Activated CD8-positive, alpha-beta memory T cell treated with anti-CD3 and anti-CD28 coated beads, Interleukin-2, amount 10 ng/mL, durations not matched to agents 7 days and 5 days (primary cell): ENCODE measurements at regions not wholly inside any gene's neighbourhood (a gene's known extent, or its start where the extent isn't known, plus 50 kb on each side); places are given as distances from the start of the nearest gene placed in this dataset.

Experiments used
- ATAC-seq: fragments of 150-1000 bp; cut with Tn5 transposase; one replicate; pipeline ENCODE4 v1.10.0; 2021; ENCODE audit warnings: moderate library complexity
- CTCF ChIA-PET: fragments of 350-600 bp; sonication (Branson Sonifier 250); formaldehyde crosslinking; loops from one replicate; lab custom pipeline; 2021; ENCODE audit warnings: antibody characterized with exemption; lab: Charles Lee
- DNase-seq: peaks from one replicate; pipeline ENCODE4 v3.0.0-alpha.2; 2020
- H3K27ac Mint-ChIP-seq: one replicate; pipeline ENCODE4 v1.8.0; 2021; ENCODE audit warnings: mild to moderate bottlenecking, mixed read lengths
- H3K27me3 Mint-ChIP-seq: one replicate; pipeline ENCODE4 v1.8.0; 2021; ENCODE audit warnings: mixed read lengths
- H3K36me3 Mint-ChIP-seq: one replicate; pipeline ENCODE4 v1.8.0; 2021; ENCODE audit warnings: mild to moderate bottlenecking, mixed read lengths
- H3K4me1 Mint-ChIP-seq: one replicate; pipeline ENCODE4 v1.8.0; 2021; ENCODE audit warnings: mixed read lengths
- H3K4me3 Mint-ChIP-seq: one replicate; pipeline ENCODE4 v1.8.0; 2021; ENCODE audit warnings: mild to moderate bottlenecking, moderate library complexity, mixed read lengths
- H3K9me3 Mint-ChIP-seq: one replicate; pipeline ENCODE4 v1.8.0; 2022; ENCODE audit warnings: low read depth, mixed read lengths

GRCh38 chr9:107064378-107064777 lies 201.4 kb downstream of the ZNF462 start:
- CTCF ChIA-PET = no interaction called here
- ATAC-seq (no peak), DNase-seq (no peak)
- no peaks in the 10 kb centered on the region for H3K9me3 Mint-ChIP-seq
- H3K36me3 Mint-ChIP-seq = no peaks in the 10 kb centered on the region
- no peak overlapping the region for H3K27ac Mint-ChIP-seq
- H3K4me3 Mint-ChIP-seq = no peak overlapping the region
- peaks cover 3% of the 10 kb centered on the region for H3K27me3 Mint-ChIP-seq
- no peaks in the 10 kb centered on the region for H3K4me1 Mint-ChIP-seq

GRCh38 chr9:107065549-107065948 lies 202.6 kb downstream of the ZNF462 start:
- no peak for DNase-seq
- no peak overlapping the region for H3K27ac Mint-ChIP-seq
- H3K27me3 Mint-ChIP-seq = peaks cover 3% of the 10 kb centered on the region
- no peak overlapping the region for H3K4me3 Mint-ChIP-seq
- H3K36me3 Mint-ChIP-seq = no peaks in the 10 kb centered on the region
- no peaks in the 10 kb centered on the region for H3K9me3 Mint-ChIP-seq
- H3K4me1 Mint-ChIP-seq = no peaks in the 10 kb centered on the region
- no peak for ATAC-seq
- CTCF ChIA-PET = no interaction called here

GRCh38 chr9:107067739-107068416 lies 204.9 kb downstream of the ZNF462 start:
- peaks cover 3% of the 10 kb centered on the region for H3K27me3 Mint-ChIP-seq
- no peak overlapping the region for H3K4me3 Mint-ChIP-seq
- ATAC-seq = no peak
- H3K36me3 Mint-ChIP-seq = no peaks in the 10 kb centered on the region
- CTCF ChIA-PET = interaction anchor here (1.5 kb wide), 1 partner anchor 13 kb away, joined by 5 read pairs; no protein-coding TSS in a partner anchor
- no peak overlapping the region for H3K27ac Mint-ChIP-seq
- no peaks in the 10 kb centered on the region for H3K4me1 Mint-ChIP-seq
- no peak for DNase-seq
- no peaks in the 10 kb centered on the region for H3K9me3 Mint-ChIP-seq

GRCh38 chr9:107068581-107068980 lies 205.6 kb downstream of the ZNF462 start:
- H3K4me1 Mint-ChIP-seq = no peaks in the 10 kb centered on the region
- peaks cover 3% of the 10 kb centered on the region for H3K27me3 Mint-ChIP-seq
- ATAC-seq (no peak), DNase-seq (no peak)
- H3K4me3 Mint-ChIP-seq = no peak overlapping the region
- no peak overlapping the region for H3K27ac Mint-ChIP-seq
- H3K9me3 Mint-ChIP-seq = no peaks in the 10 kb centered on the region
- no peaks in the 10 kb centered on the region for H3K36me3 Mint-ChIP-seq
- CTCF ChIA-PET = interaction anchor here (1.5 kb wide), 1 partner anchor 13 kb away, joined by 5 read pairs; no protein-coding TSS in a partner anchor

- Mint-ChIP-seq H3K4me3 (no peak overlapping the region), H3K27ac (no peak overlapping the region), H3K4me1 (no peaks in the 10 kb centered on the region), H3K27me3 (no peaks in the 10 kb centered on the region), H3K9me3 (no peaks in the 10 kb centered on the region), H3K36me3 (no peaks in the 10 kb centered on the region)
- DNase-seq (no peak), ATAC-seq (no peak)
- CTCF ChIA-PET = no interaction called here
Observed at GRCh38 chr9:107070586-107070985, 207.6 kb downstream of the ZNF462 start.

GRCh38 chr9:107078061-107078460 lies 205.0 kb upstream of the RAD23B start:
- no peaks in the 10 kb centered on the region for H3K4me1 Mint-ChIP-seq
- H3K27ac Mint-ChIP-seq = no peak overlapping the region
- ATAC-seq (no peak), DNase-seq (no peak)
- H3K9me3 Mint-ChIP-seq = no peaks in the 10 kb centered on the region
- no peaks in the 10 kb centered on the region for H3K36me3 Mint-ChIP-seq
- CTCF ChIA-PET = no interaction called here
- no peak overlapping the region for H3K4me3 Mint-ChIP-seq
- H3K27me3 Mint-ChIP-seq = peaks cover 2% of the 10 kb centered on the region

- H3K4me3 Mint-ChIP-seq = no peak overlapping the region
- CTCF ChIA-PET = no interaction called here
- H3K27ac Mint-ChIP-seq = no peak overlapping the region
- no peaks in the 10 kb centered on the region for H3K4me1 Mint-ChIP-seq
- DNase-seq = no peak
- H3K36me3 Mint-ChIP-seq = no peaks in the 10 kb centered on the region
- peaks cover 2% of the 10 kb centered on the region for H3K27me3 Mint-ChIP-seq
- no peak for ATAC-seq
- H3K9me3 Mint-ChIP-seq = no peaks in the 10 kb centered on the region
Observed at GRCh38 chr9:107079589-107079988, 203.5 kb upstream of the RAD23B start.

GRCh38 chr9:107080130-107080529 lies 202.9 kb upstream of the RAD23B start:
- no peaks in the 10 kb centered on the region for H3K9me3 Mint-ChIP-seq
- no peaks in the 10 kb centered on the region for H3K4me1 Mint-ChIP-seq
- H3K27me3 Mint-ChIP-seq = peaks cover 2% of the 10 kb centered on the region
- DNase-seq (no peak), ATAC-seq (no peak)
- CTCF ChIA-PET = no interaction called here
- no peaks in the 10 kb centered on the region for H3K36me3 Mint-ChIP-seq
- H3K4me3 Mint-ChIP-seq = no peak overlapping the region
- no peak overlapping the region for H3K27ac Mint-ChIP-seq

GRCh38 chr9:107086460-107086859 lies 196.6 kb upstream of the RAD23B start:
- Mint-ChIP-seq H3K27me3 (no peaks in the 10 kb centered on the region), H3K27ac (no peak overlapping the region), H3K4me3 (no peak overlapping the region), H3K9me3 (no peaks in the 10 kb centered on the region), H3K36me3 (no peaks in the 10 kb centered on the region), H3K4me1 (no peaks in the 10 kb centered on the region)
- DNase-seq (no peak), ATAC-seq (no peak)
- CTCF ChIA-PET = interaction anchor here (1.1 kb wide), 1 partner anchor 10 kb away, joined by 5 read pairs; no protein-coding TSS in a partner anchor

- H3K9me3 Mint-ChIP-seq = no peaks in the 10 kb centered on the region
- H3K4me3 Mint-ChIP-seq = no peak overlapping the region
- DNase-seq = no peak
Observed at GRCh38 chr9:107087222-107087621, 195.9 kb upstream of the RAD23B start.

GRCh38 chr9:107090218-107090617 lies 192.9 kb upstream of the RAD23B start:
- H3K4me3 Mint-ChIP-seq = no peak overlapping the region
- H3K4me1 Mint-ChIP-seq = no peaks in the 10 kb centered on the region
- H3K36me3 Mint-ChIP-seq = no peaks in the 10 kb centered on the region
- H3K27me3 Mint-ChIP-seq = no peaks in the 10 kb centered on the region
- H3K27ac Mint-ChIP-seq = no peak overlapping the region
- ATAC-seq = no peak
- no peak for DNase-seq
- no peaks in the 10 kb centered on the region for H3K9me3 Mint-ChIP-seq
- CTCF ChIA-PET = no interaction called here

More at GRCh38 chr9:107087222-107087621, 195.9 kb upstream of the RAD23B start:
- H3K4me1 Mint-ChIP-seq = no peaks in the 10 kb centered on the region
- CTCF ChIA-PET = interaction anchor here (1.1 kb wide), 1 partner anchor 9 kb away, joined by 5 read pairs; no protein-coding TSS in a partner anchor
- no peak for ATAC-seq
- no peak overlapping the region for H3K27ac Mint-ChIP-seq
- H3K27me3 Mint-ChIP-seq = no peaks in the 10 kb centered on the region
- H3K36me3 Mint-ChIP-seq = no peaks in the 10 kb centered on the region

- H3K9me3 Mint-ChIP-seq = no peaks in the 10 kb centered on the region
- ATAC-seq (no peak), DNase-seq (no peak)
- no peak overlapping the region for H3K27ac Mint-ChIP-seq
- CTCF ChIA-PET = no interaction called here
- H3K36me3 Mint-ChIP-seq = no peaks in the 10 kb centered on the region
- H3K27me3 Mint-ChIP-seq = no peaks in the 10 kb centered on the region
- H3K4me3 Mint-ChIP-seq = no peak overlapping the region
- no peaks in the 10 kb centered on the region for H3K4me1 Mint-ChIP-seq
Observed at GRCh38 chr9:107093365-107094060, 189.6 kb upstream of the RAD23B start.

GRCh38 chr9:107094370-107094769 lies 188.7 kb upstream of the RAD23B start:
- DNase-seq = no peak
- CTCF ChIA-PET = no interaction called here
- Mint-ChIP-seq H3K27ac (no peak overlapping the region), H3K4me1 (no peaks in the 10 kb centered on the region), H3K4me3 (no peak overlapping the region), H3K9me3 (no peaks in the 10 kb centered on the region), H3K36me3 (no peaks in the 10 kb centered on the region), H3K27me3 (no peaks in the 10 kb centered on the region)
- no peak for ATAC-seq

- CTCF ChIA-PET = no interaction called here
- no peak for DNase-seq
Observed at GRCh38 chr9:107100591-107100990, 182.5 kb upstream of the RAD23B start.

More at GRCh38 chr9:107100591-107100990, 182.5 kb upstream of the RAD23B start:
- H3K27me3 Mint-ChIP-seq = no peaks in the 10 kb centered on the region
- ATAC-seq = no peak
- H3K36me3 Mint-ChIP-seq = no peaks in the 10 kb centered on the region
- no peaks in the 10 kb centered on the region for H3K4me1 Mint-ChIP-seq
- H3K27ac Mint-ChIP-seq = no peak overlapping the region
- H3K9me3 Mint-ChIP-seq = no peaks in the 10 kb centered on the region
- no peak overlapping the region for H3K4me3 Mint-ChIP-seq
